Esophagus muscularis mucosa (tissue), 4 donors: ENCODE measurements at regions not wholly inside any gene's neighbourhood (a gene's known extent, or its start where the extent isn't known, plus 50 kb on each side); places are given as distances from the start of the nearest gene placed in this dataset.

Experiments
- DNase-seq: peaks from one replicate; pipeline ENCODE4 v3.0.0-alpha.2; 2017; ENCODE audit errors: extremely low spot score
- H3K27ac ChIP-seq, 4 donors: fragments of 200-600 bp; sonication (generic); replicated peaks in 1 of 4; 1 replicate in 3 of 4; 2 replicates in 1 of 4; pipeline ENCODE4 v1.5.1; 2016 to 2019; ENCODE audit warnings: mild to moderate bottlenecking in 1 of 4
- H3K27me3 ChIP-seq, 4 donors: fragments of 200-600 bp; sonication (generic); one replicate each; pipeline versions ENCODE4 v1.5.1 to v1.6.0; 2016 to 2019
- H3K36me3 ChIP-seq, 4 donors: fragments of 200-600 bp; sonication (generic); one replicate each; pipeline ENCODE4 v1.5.1; 2016 to 2019
- H3K4me1 ChIP-seq, 4 donors: fragments of 200-600 bp; sonication (generic); one replicate each; pipeline ENCODE4 v1.5.1; 2016 to 2019
- H3K4me3 ChIP-seq, 4 donors: fragments of 200-600 bp; sonication (generic); 1 replicate in 2 of 4; 2 replicates in 2 of 4; pipeline ENCODE4 v1.5.1; 2016 to 2019; ENCODE audit warnings: mild to moderate bottlenecking in 4 of 4, moderate library complexity in 1 of 4
- H3K9me3 ChIP-seq, 4 donors: fragments of 200-600 bp; sonication (generic); 1 replicate in 3 of 4; 2 replicates in 1 of 4; pipeline ENCODE4 v1.5.1; 2016 to 2019
- CTCF ChIP-seq, 3 experiments: fragments of 200-600 bp in 2 of 3; fragments of 450-650 bp in 1 of 3; sonication (generic) in 2 of 3; IDR thresholded peaks; one replicate each; pipeline ENCODE4 v1.5.1; 2017 to 2019; ENCODE audit warnings: antibody characterized with exemption in 3 of 3, mild to moderate bottlenecking in 2 of 3, moderate library complexity in 1 of 3
- EP300 ChIP-seq: sonication (generic); formaldehyde crosslinking; IDR thresholded peaks from one replicate; pipeline ENCODE4 v1.6.1; 2017; ENCODE audit warnings: antibody characterized with exemption
- POLR2A ChIP-seq: fragments of 450-650 bp; IDR thresholded peaks from one replicate; pipeline ENCODE4 v1.6.1; 2017; ENCODE audit warnings: antibody characterized with exemption, moderate library complexity, mild to moderate bottlenecking, low read depth
- POLR2AphosphoS5 ChIP-seq, 2 donors: sonication (generic); formaldehyde crosslinking; IDR thresholded peaks; one replicate each; pipeline ENCODE4 v1.6.1; 2017; ENCODE audit warnings: antibody characterized with exemption in 2 of 2
- WGBS: methylation state at CpG from one replicate; pipeline ENCODE4 v1.1.5; 2018; 5-methylcytosine and 5-hydroxymethylcytosine counted together
- intact Hi-C: fragments of 100-400 bp; cut with DNase I; formaldehyde crosslinking; loops from one replicate; pipeline ENCODE4 v1.15.1; 2023

- TF ChIP-seq EP300, result no peak
- TF ChIP-seq POLR2AphosphoS5 (IDR thresholded peaks at IDR 0.05), result no peak
- TF ChIP-seq POLR2A, result no peak
- TF ChIP-seq CTCF (IDR thresholded peaks at IDR 0.05), result no peak
- DNase-seq, result peak; percentile 57
- Histone ChIP-seq H3K4me3 (no peak overlapping the region), H3K27me3 (peaks cover 0 to 8% (median 0%) of the 10 kb centered on the region in 4 donors), H3K27ac (no peak overlapping the region), H3K9me3 (no peaks in the 10 kb centered on the region), H3K4me1 (peaks cover 0 to 13% (median 7%) of the 10 kb centered on the region in 4 donors), H3K36me3 (no peaks in the 10 kb centered on the region)
- intact Hi-C loops, result loop anchor here (10.0 kb wide), 2 partner anchors 112 to 198 kb away; no protein-coding TSS in a partner anchor
- 86% methylated on average over 11 of the region's 11 CpGs for WGBS
These were observed 99.7 kb upstream of the EXOC2 start for GRCh38 chr6:792662-793061.

- no peak for DNase-seq
- 74% methylated on average over 8 of the region's 8 CpGs for WGBS
- no peaks in the 10 kb centered on the region for H3K4me1 ChIP-seq
- no peaks in the 10 kb centered on the region for H3K36me3 ChIP-seq
- no peak overlapping the region for H3K27ac ChIP-seq
- H3K4me3 ChIP-seq, result no peak overlapping the region
- H3K27me3 ChIP-seq, result peaks cover 0 to 3% (median 0%) of the 10 kb centered on the region in 4 donors
- intact Hi-C loops, result no loop called here
- no peaks in the 10 kb centered on the region for H3K9me3 ChIP-seq
- TF ChIP-seq POLR2A (no peak), EP300 (no peak), POLR2AphosphoS5 (IDR thresholded peaks at IDR 0.05) (no peak), CTCF (IDR thresholded peaks at IDR 0.05) (no peak)
These were observed 95.1 kb upstream of the EXOC2 start for GRCh38 chr6:788058-788457.

GRCh38 chr6:786946-787763 is 94.2 kb upstream of the EXOC2 start:
- no peaks in the 10 kb centered on the region for H3K36me3 ChIP-seq
- H3K9me3 ChIP-seq, result no peaks in the 10 kb centered on the region
- intact Hi-C loops, result no loop called here
- TF ChIP-seq CTCF (IDR thresholded peaks at IDR 0.05), result peak; percentile 32 to 62 (median 33)
- no peak for TF ChIP-seq POLR2A
- no peak for TF ChIP-seq POLR2AphosphoS5 (IDR thresholded peaks at IDR 0.05)
- TF ChIP-seq EP300, result no peak
- H3K27ac ChIP-seq, result no peak overlapping the region
- no peak overlapping the region for H3K4me3 ChIP-seq
- no peaks in the 10 kb centered on the region for H3K4me1 ChIP-seq
- no peak for DNase-seq
- 84% methylated on average over 12 of the region's 12 CpGs for WGBS
- H3K27me3 ChIP-seq, result peaks cover 0 to 2% (median 0%) of the 10 kb centered on the region in 4 donors

- 82% methylated on average over 9 of the region's 9 CpGs for WGBS
- H3K27me3 ChIP-seq, result no peaks in the 10 kb centered on the region
- no peaks in the 10 kb centered on the region for H3K9me3 ChIP-seq
- no peaks in the 10 kb centered on the region for H3K36me3 ChIP-seq
- DNase-seq, result no peak
- H3K27ac ChIP-seq, result no peak overlapping the region
- H3K4me1 ChIP-seq, result no peaks in the 10 kb centered on the region
- intact Hi-C loops, result no loop called here
- no peak for TF ChIP-seq EP300
- no peak for TF ChIP-seq POLR2A
- no peak for TF ChIP-seq CTCF (IDR thresholded peaks at IDR 0.05)
- no peak for TF ChIP-seq POLR2AphosphoS5 (IDR thresholded peaks at IDR 0.05)
- no peak overlapping the region for H3K4me3 ChIP-seq
These were observed 91.2 kb upstream of the EXOC2 start for GRCh38 chr6:783966-784735.
